OCI-LY1 (cell line): ENCODE measurements at regions not wholly inside any gene's neighbourhood (a gene's known extent, or its start where the extent isn't known, plus 50 kb on each side); places are given as distances from the start of the nearest gene placed in this dataset.

Source experiments
- EZH2 ChIP-seq: fragments of 200-600 bp; sonication (generic), shearing (Covaris generic); IDR thresholded peaks from 2 replicates; pipeline ENCODE4 v1.8.0; 2017; ENCODE audit warnings: borderline replicate concordance, mixed run types, mild to moderate bottlenecking, antibody characterized with exemption, low read length, moderate library complexity, mixed read lengths
- TF ChIP-seq, protein P1 (sequence below): fragments of 200-600 bp; sonication (generic), shearing (Covaris generic); IDR thresholded peaks from 2 replicates; pipeline ENCODE4 v1.5.1; 2017; ENCODE audit warnings: mild to moderate bottlenecking, antibody characterized with exemption, low read length, moderate library complexity, mixed read lengths

DNA sequence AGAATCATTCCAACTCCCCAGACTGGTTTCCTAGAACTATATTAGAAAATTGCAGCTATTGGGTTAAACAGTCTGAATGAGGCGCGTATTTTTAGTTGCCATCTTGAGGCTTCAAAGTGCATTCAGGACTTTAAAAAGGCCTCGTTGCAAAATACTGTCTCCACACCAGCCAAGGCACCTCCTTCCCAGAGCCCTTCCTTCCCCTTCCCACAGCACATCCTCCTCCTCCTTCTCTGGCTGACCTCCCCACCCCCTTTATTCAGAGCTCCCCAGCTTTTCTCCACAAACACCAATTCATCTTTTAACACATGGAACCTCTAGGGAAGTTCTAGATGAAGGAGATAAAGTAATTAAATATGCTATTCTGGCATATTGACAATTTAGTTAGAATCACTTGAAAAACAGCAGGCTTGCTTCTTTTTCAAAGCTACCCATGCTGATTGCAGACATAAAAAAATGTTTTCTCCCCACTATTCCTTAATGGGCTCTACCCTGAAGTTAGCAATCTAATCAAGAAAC is 90.3 kb downstream of the RTP5 start:
- TF ChIP-seq EZH2, result no peak
- TF ChIP-seq, protein P1, sequence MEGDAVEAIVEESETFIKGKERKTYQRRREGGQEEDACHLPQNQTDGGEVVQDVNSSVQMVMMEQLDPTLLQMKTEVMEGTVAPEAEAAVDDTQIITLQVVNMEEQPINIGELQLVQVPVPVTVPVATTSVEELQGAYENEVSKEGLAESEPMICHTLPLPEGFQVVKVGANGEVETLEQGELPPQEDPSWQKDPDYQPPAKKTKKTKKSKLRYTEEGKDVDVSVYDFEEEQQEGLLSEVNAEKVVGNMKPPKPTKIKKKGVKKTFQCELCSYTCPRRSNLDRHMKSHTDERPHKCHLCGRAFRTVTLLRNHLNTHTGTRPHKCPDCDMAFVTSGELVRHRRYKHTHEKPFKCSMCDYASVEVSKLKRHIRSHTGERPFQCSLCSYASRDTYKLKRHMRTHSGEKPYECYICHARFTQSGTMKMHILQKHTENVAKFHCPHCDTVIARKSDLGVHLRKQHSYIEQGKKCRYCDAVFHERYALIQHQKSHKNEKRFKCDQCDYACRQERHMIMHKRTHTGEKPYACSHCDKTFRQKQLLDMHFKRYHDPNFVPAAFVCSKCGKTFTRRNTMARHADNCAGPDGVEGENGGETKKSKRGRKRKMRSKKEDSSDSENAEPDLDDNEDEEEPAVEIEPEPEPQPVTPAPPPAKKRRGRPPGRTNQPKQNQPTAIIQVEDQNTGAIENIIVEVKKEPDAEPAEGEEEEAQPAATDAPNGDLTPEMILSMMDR, result no peak
